SK-N-SH (cell line): ENCODE measurements at regions not wholly inside any gene's neighbourhood (a gene's known extent, or its start where the extent isn't known, plus 50 kb on each side); places are given as distances from the start of the nearest gene placed in this dataset.

Experiments used
- CTCF ChIA-PET: fragments of 300-600, 350-600 bp; formaldehyde crosslinking; extraction: SDS; loops from one replicate; lab custom pipeline; 2021; lab: Yijun Ruan, JAX
- POLR2A ChIA-PET: fragments of 350-600 bp; sonication (Branson Sonifier 250); formaldehyde crosslinking; extraction: SDS; loops from one replicate; lab custom pipeline; 2020; ENCODE audit warnings: antibody characterized with exemption, inconsistent platforms; lab: Yijun Ruan, JAX
- DNase-seq: peaks from one replicate; pipeline ENCODE4 v3.0.0; 2012
- H2AFZ ChIP-seq: fragments of 200-600 bp; sonication (generic); 2 replicates; pipeline ENCODE4 v1.8.1; 2016; ENCODE audit warnings: antibody characterized with exemption, mild to moderate bottlenecking, low read depth
- H3F3A ChIP-seq: fragments of 200-600 bp; sonication (generic); replicated peaks from 2 replicates; pipeline ENCODE3; 2016; ENCODE audit warnings: antibody characterized with exemption, mild to moderate bottlenecking; ENCODE audit not compliant: insufficient read depth
- H3K27ac ChIP-seq, 2 experiments: fragments of 200-500 bp in 1 of 2; fragments of 200-600 bp in 1 of 2; sonication (Bioruptor generic) in 1 of 2; sonication (generic), shearing (Covaris generic) in 1 of 2; 2 replicates each; pipeline versions ENCODE4 v1.5.1 to v1.6.1; 2014 to 2016; ENCODE audit warnings: low read depth in 2 of 2, inconsistent platforms in 1 of 2, low read length in 1 of 2, mild to moderate bottlenecking in 1 of 2, mixed read lengths in 1 of 2
- H3K27me3 ChIP-seq: fragments of 200-600 bp; sonication (generic), shearing (Covaris generic); 2 replicates; pipeline ENCODE4 v1.6.1; 2016; ENCODE audit warnings: mixed run types; ENCODE audit not compliant: insufficient read depth
- H3K36me3 ChIP-seq, 2 experiments: fragments of 200-500 bp in 1 of 2; fragments of 200-600 bp in 1 of 2; sonication (Bioruptor generic) in 1 of 2; sonication (generic) in 1 of 2; replicated peaks in 1 of 2; 2 replicates each; pipeline versions ENCODE3 to v1.5.1; 2014 to 2016; ENCODE audit warnings: low read length in 1 of 2, mild to moderate bottlenecking in 1 of 2; ENCODE audit not compliant: insufficient read depth in 2 of 2, control insufficient read depth in 1 of 2
- H3K4me1 ChIP-seq, 2 experiments: fragments of 200-500 bp in 1 of 2; fragments of 200-600 bp in 1 of 2; sonication (Bioruptor generic) in 1 of 2; sonication (generic), shearing (Covaris generic) in 1 of 2; 2 replicates each; pipeline versions ENCODE4 v1.5.1 to v1.6.1; 2014 to 2016; ENCODE audit warnings: low read depth in 1 of 2, low read length in 1 of 2, mixed run types in 1 of 2; ENCODE audit not compliant: insufficient read depth in 2 of 2, control insufficient read depth in 1 of 2
- H3K4me2 ChIP-seq: fragments of 200-600 bp; sonication (generic), shearing (Covaris generic); 2 replicates; pipeline ENCODE4 v1.6.1; 2017; ENCODE audit warnings: mixed run types
- H3K4me3 ChIP-seq, 2 experiments: fragments of 200-500 bp in 1 of 2; fragments of 200-600 bp in 1 of 2; sonication (Bioruptor generic) in 1 of 2; sonication (generic), shearing (Covaris generic) in 1 of 2; 2 replicates each; pipeline versions ENCODE4 v1.5.1 to v1.8.1; 2014 to 2016; ENCODE audit warnings: low read depth in 2 of 2, inconsistent platforms in 1 of 2, low read length in 1 of 2, mild to moderate bottlenecking in 1 of 2, mixed read lengths in 1 of 2, moderate library complexity in 1 of 2
- H3K79me2 ChIP-seq: fragments of 200-600 bp; sonication (generic); 2 replicates; pipeline ENCODE4 v1.8.1; 2017; ENCODE audit warnings: mild to moderate bottlenecking; ENCODE audit not compliant: insufficient read depth
- H3K9ac ChIP-seq: fragments of 200-600 bp; sonication (generic); 2 replicates; pipeline ENCODE4 v1.6.1; 2017; ENCODE audit warnings: mixed run types
- H3K9me2 ChIP-seq: fragments of 200-600 bp; sonication (generic); 2 replicates; pipeline ENCODE4 v1.6.1; 2017; ENCODE audit warnings: mixed run types
- H3K9me3 ChIP-seq: fragments of 200-600 bp; sonication (generic); 2 replicates; pipeline ENCODE4 v1.6.1; 2017; ENCODE audit warnings: mixed run types, mild to moderate bottlenecking, moderate library complexity
- H4K20me1 ChIP-seq: fragments of 200-600 bp; sonication (generic); 2 replicates; pipeline ENCODE4 v1.6.1; 2017; ENCODE audit warnings: mild to moderate bottlenecking, mixed run types; ENCODE audit not compliant: insufficient read depth
- CHD2 ChIP-seq: fragments of 150-350 bp; IDR thresholded peaks from 2 replicates; pipeline ENCODE4 v1.6.1; 2018; ENCODE audit warnings: low read length; ENCODE audit not compliant: partially characterized antibody
- CTCF ChIP-seq: fragments of 200-600 bp; sonication (generic); IDR thresholded peaks from 2 replicates; pipeline ENCODE4 v1.6.1; 2017; ENCODE audit warnings: antibody characterized with exemption, mild to moderate bottlenecking, moderate library complexity
- EP300 ChIP-seq, 2 experiments: IDR thresholded peaks; 2 replicates each; pipeline versions ENCODE4 v1.4.0 to v1.6.1; 2012; ENCODE audit warnings: borderline replicate concordance in 1 of 2, low read depth in 1 of 2, low read length in 1 of 2
- EZH2phosphoT487 ChIP-seq: fragments of 200-600 bp; sonication (generic); IDR thresholded peaks from 2 replicates; pipeline ENCODE4 v1.6.1; 2017; ENCODE audit warnings: low read depth, mixed run types, mild to moderate bottlenecking, antibody characterized with exemption, moderate library complexity, borderline replicate concordance
- FOSL2 ChIP-seq: IDR thresholded peaks from 2 replicates; pipeline ENCODE4 v1.4.0; 2012; ENCODE audit warnings: low read depth, mild to moderate bottlenecking, moderate library complexity, borderline replicate concordance
- FOXJ3 ChIP-seq: sonication (generic); formaldehyde crosslinking; IDR thresholded peaks from 2 replicates; pipeline ENCODE4 v1.5.1; 2020; ENCODE audit warnings: mild to moderate bottlenecking, missing genetic modification reagents
- FOXM1 ChIP-seq: IDR thresholded peaks from 2 replicates; pipeline ENCODE4 v1.4.0; 2012; ENCODE audit warnings: low read depth, mild to moderate bottlenecking
- IRF3 ChIP-seq: fragments of 150-350 bp; IDR thresholded peaks from 2 replicates; pipeline ENCODE4 v1.6.1; 2016; ENCODE audit warnings: mild to moderate bottlenecking, low read depth, low read length
- MEF2A ChIP-seq: IDR thresholded peaks from 2 replicates; pipeline ENCODE4 v1.4.0; 2012; ENCODE audit warnings: low read depth, borderline replicate concordance
- MXI1 ChIP-seq: IDR thresholded peaks from 2 replicates; pipeline ENCODE4 v1.6.1; 2012; ENCODE audit warnings: mild to moderate bottlenecking, low read depth, low read length, improper control_type of control experiment
- RAD21 ChIP-seq: IDR thresholded peaks from 2 replicates; pipeline ENCODE4 v1.6.1; 2012; ENCODE audit warnings: mild to moderate bottlenecking, low read length
- RCOR1 ChIP-seq: fragments of 150-350 bp; IDR thresholded peaks from 2 replicates; pipeline ENCODE4 v1.6.1; 2017; ENCODE audit warnings: antibody characterized with exemption, low read length
- SIN3A ChIP-seq: IDR thresholded peaks from 2 replicates; pipeline ENCODE4 v1.6.1; 2012; ENCODE audit warnings: low read depth, mild to moderate bottlenecking, low read length, moderate library complexity, borderline replicate concordance
- SMC3 ChIP-seq: IDR thresholded peaks from 2 replicates; pipeline ENCODE4 v1.6.1; 2012; ENCODE audit warnings: low read depth, low read length, improper control_type of control experiment
- TCF12 ChIP-seq: IDR thresholded peaks from 2 replicates; pipeline ENCODE4 v1.4.0; 2012
- USF1 ChIP-seq: IDR thresholded peaks from 2 replicates; pipeline ENCODE4 v1.4.0; 2012; ENCODE audit warnings: low read depth, borderline replicate concordance
- USF2 ChIP-seq: fragments of 150-350 bp; IDR thresholded peaks from 2 replicates; pipeline ENCODE4 v1.6.1; 2017; ENCODE audit warnings: antibody characterized with exemption, low read length, low read depth, borderline replicate concordance
- ZBTB33 ChIP-seq: IDR thresholded peaks from 2 replicates; pipeline ENCODE4 v1.4.0; 2012; ENCODE audit warnings: low read depth, borderline replicate concordance
- WGBS: methylation state at CpG from one replicate; pipeline ENCODE4 v1.1.6; 2017; ENCODE audit warnings: low lambda C conversion rate; 5-methylcytosine and 5-hydroxymethylcytosine counted together

GRCh38 chr1:203572134-203572625 is 54.5 kb upstream of the ATP2B4 start:
- peak; percentile 37 for DNase-seq
- CTCF ChIA-PET, result interaction anchor here (0.8 to 1.6 kb wide), 2 partner anchors 11 to 129 kb away, joined by 3 to 4 read pairs; no protein-coding TSS in a partner anchor
- Histone ChIP-seq H3K9me3 (no peaks in the 10 kb centered on the region), H3K79me2 (no peaks in the 10 kb centered on the region), H3K9ac (no peak overlapping the region), H3K36me3 (no peaks in the 10 kb centered on the region), H3K4me3 (no peak overlapping the region), H3K4me1 (peaks cover 0 to 14% of the 10 kb centered on the region in 2 experiments; a peak in 3 of 4 replicates), H3K4me2 (no peak overlapping the region), H2AFZ (no peak overlapping the region), H3K9me2 (no peaks in the 10 kb centered on the region), H3K27me3 (no peaks in the 10 kb centered on the region), H3K27ac (peak overlapping the region in 1 of 2 experiments; percentile 38; a peak in 1 of 4 replicates), H4K20me1 (no peaks in the 10 kb centered on the region), H3F3A (no peaks in the 10 kb centered on the region)
- 90% methylated on average over 10 of the region's 10 CpGs for WGBS
- POLR2A ChIA-PET, result no interaction called here
- TF ChIP-seq SIN3A, result no peak
- TF ChIP-seq ZBTB33, result no peak
- no peak for TF ChIP-seq CTCF
- TF ChIP-seq IRF3, result no peak
- no peak for TF ChIP-seq USF1
- TF ChIP-seq EZH2phosphoT487, result no peak
- TF ChIP-seq FOSL2, result no peak
- no peak for TF ChIP-seq RAD21

GRCh38 chr1:203573730-203574129 is 52.9 kb upstream of the ATP2B4 start:
- H3K27me3 ChIP-seq, result no peaks in the 10 kb centered on the region
- H3F3A ChIP-seq, result no peaks in the 10 kb centered on the region
- H3K9me2 ChIP-seq, result no peaks in the 10 kb centered on the region
- H2AFZ ChIP-seq, result no peak overlapping the region
- no peaks in the 10 kb centered on the region for H4K20me1 ChIP-seq
- H3K4me1 ChIP-seq, result peaks cover 0 to 14% of the 10 kb centered on the region in 2 experiments; a peak in 3 of 4 replicates
- ChIA-PET POLR2A (no interaction called here), CTCF (interaction anchor here (1.0 to 1.3 kb wide), 2 partner anchors 11 to 69 kb away, joined by 3 to 5 read pairs; no protein-coding TSS in a partner anchor)
- no peak overlapping the region for H3K4me2 ChIP-seq
- no peak overlapping the region for H3K9ac ChIP-seq
- 96% methylated on average over 6 of the region's 7 CpGs for WGBS
- no peaks in the 10 kb centered on the region for H3K9me3 ChIP-seq
- no peaks in the 10 kb centered on the region for H3K36me3 ChIP-seq
- H3K27ac ChIP-seq, result no peak overlapping the region
- no peaks in the 10 kb centered on the region for H3K79me2 ChIP-seq
- no peak for DNase-seq
- no peak overlapping the region for H3K4me3 ChIP-seq
- TF ChIP-seq EP300 (IDR thresholded peaks at IDR 0.05; ENCODE audit: borderline replicate concordance in 1 of 2, low read depth in 1 of 2, low read length in 1 of 2) (no peak), EZH2phosphoT487 (no peak), CTCF (no peak), USF2 (no peak), FOXM1 (no peak), MXI1 (no peak), MEF2A (no peak), TCF12 (no peak), FOXJ3 (no peak), CHD2 (no peak), SMC3 (no peak), RCOR1 (no peak)
